ENCODE measurements at regions not wholly inside any gene's neighbourhood (a gene's known extent, or its start where the extent isn't known, plus 50 kb on each side); places are given as distances from the start of the nearest gene placed in this dataset.

- TF ChIP-seq CTCF (IDR thresholded peaks at IDR 0.05) (no peak), POLR2A (IDR thresholded peaks at IDR 0.05) (no peak)
Observed at GRCh38 chr5:155926031-155926430, 400.9 kb upstream of the SGCD start.
